Subcutaneous abdominal adipose tissue (tissue), 5 donors: ENCODE measurements at regions not wholly inside any gene's neighbourhood (a gene's known extent, or its start where the extent isn't known, plus 50 kb on each side); places are given as distances from the start of the nearest gene placed in this dataset.

Experiments
- H3K27ac ChIP-seq: one replicate; pipeline ENCODE4 v1.7.0; 2013; ENCODE audit warnings: low read depth, mild to moderate bottlenecking, inconsistent platforms, low read length, moderate library complexity
- H3K27me3 ChIP-seq, 5 donors: one replicate each; pipeline ENCODE4 v1.7.0; 2013; ENCODE audit warnings: low read length in 5 of 5, inconsistent platforms in 1 of 5; ENCODE audit not compliant: control insufficient read depth in 5 of 5, insufficient read depth in 4 of 5
- H3K36me3 ChIP-seq, 5 donors: one replicate each; pipeline ENCODE4 v1.7.0; 2013; ENCODE audit warnings: low read length in 5 of 5; ENCODE audit not compliant: control insufficient read depth in 5 of 5, insufficient read depth in 5 of 5
- H3K4me1 ChIP-seq, 5 donors: one replicate each; pipeline ENCODE4 v1.7.0; 2013; ENCODE audit warnings: low read length in 5 of 5, mild to moderate bottlenecking in 3 of 5, moderate library complexity in 1 of 5; ENCODE audit not compliant: control insufficient read depth in 5 of 5, insufficient read depth in 5 of 5
- H3K4me3 ChIP-seq, 5 donors: one replicate each; pipeline ENCODE4 v1.7.0; 2013; ENCODE audit warnings: low read length in 5 of 5, low read depth in 1 of 5
- H3K9ac ChIP-seq, 5 donors: one replicate each; pipeline ENCODE4 v1.7.0; 2013; ENCODE audit warnings: low read length in 5 of 5, mild to moderate bottlenecking in 4 of 5, moderate library complexity in 3 of 5
- H3K9me3 ChIP-seq, 5 donors: one replicate each; pipeline ENCODE4 v1.7.0; 2013; ENCODE audit warnings: low read length in 5 of 5; ENCODE audit not compliant: control insufficient read depth in 5 of 5
- donor health status: healthy.
- donor health status: healthy.
- donor health status: healthy.
- donor health status: healthy.
- donor health status: healthy.

DNA sequence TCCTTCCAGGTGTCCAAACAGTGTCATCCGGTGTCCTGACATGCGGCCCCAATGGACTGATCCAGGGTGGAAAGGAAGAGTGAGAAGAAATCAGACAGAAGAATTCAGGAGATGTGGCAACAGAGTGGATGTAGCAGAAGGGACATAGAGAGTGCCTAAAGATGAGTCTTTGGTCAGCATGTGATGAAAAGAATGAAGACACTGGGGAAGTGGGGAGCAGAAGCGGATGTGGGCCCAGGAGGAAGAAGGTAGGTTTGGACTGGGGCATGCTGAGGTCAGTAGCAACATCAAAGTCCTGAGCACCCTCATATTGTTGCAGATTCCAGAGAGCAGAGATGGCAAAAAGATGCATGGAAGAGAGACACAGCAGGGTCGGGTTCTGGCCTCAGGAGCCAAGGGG lies 71.8 kb upstream of the STEAP1B start:
- Histone ChIP-seq H3K9ac (no peak overlapping the region), H3K27me3 (no peaks in the 10 kb centered on the region), H3K4me3 (no peak overlapping the region), H3K4me1 (peaks cover 2 to 32% (median 22%) of the 10 kb centered on the region in 5 donors), H3K36me3 (no peaks in the 10 kb centered on the region), H3K9me3 (no peaks in the 10 kb centered on the region), H3K27ac (no peak overlapping the region)

DNA sequence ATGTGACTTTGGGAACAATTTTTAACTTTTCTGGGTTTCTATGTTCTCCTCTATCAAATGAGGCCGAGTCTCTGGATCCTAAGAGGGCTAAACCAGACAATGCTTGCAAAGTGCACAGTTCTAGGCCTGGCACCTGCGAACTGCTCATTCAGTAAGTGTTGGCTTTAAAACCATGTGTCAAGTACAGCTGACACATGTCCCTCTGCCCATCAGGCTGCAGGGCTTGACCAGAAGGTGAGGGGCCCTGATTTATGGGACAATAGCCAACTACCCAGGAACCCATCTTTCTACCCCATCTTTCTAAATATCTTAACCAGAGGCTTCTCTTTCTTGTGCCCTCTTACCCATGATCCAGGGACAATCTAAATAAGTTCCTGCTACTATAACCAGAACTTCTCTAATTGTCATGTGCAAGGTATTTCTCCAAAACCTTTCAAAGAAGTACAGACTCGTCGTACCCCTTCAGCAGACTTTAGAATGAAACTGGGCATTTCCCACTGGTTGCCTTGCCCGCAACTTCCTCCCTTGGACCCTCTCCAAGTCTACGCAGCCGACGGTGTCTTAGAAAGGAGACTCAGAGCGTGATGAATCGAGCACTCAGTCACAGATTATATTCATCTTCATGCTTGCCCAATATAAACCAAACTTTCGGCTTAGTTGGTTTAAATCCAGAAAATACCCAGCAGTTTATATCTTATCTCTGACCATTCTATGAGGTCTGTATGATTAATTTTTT lies 69.8 kb upstream of the STEAP1B start:
- H3K4me1 ChIP-seq = peaks cover 3 to 29% (median 18%) of the 10 kb centered on the region in 5 donors
- no peak overlapping the region for H3K4me3 ChIP-seq
- no peak overlapping the region for H3K9ac ChIP-seq
- no peak overlapping the region for H3K27ac ChIP-seq
- no peaks in the 10 kb centered on the region for H3K36me3 ChIP-seq
- no peaks in the 10 kb centered on the region for H3K27me3 ChIP-seq
- H3K9me3 ChIP-seq = no peaks in the 10 kb centered on the region

DNA sequence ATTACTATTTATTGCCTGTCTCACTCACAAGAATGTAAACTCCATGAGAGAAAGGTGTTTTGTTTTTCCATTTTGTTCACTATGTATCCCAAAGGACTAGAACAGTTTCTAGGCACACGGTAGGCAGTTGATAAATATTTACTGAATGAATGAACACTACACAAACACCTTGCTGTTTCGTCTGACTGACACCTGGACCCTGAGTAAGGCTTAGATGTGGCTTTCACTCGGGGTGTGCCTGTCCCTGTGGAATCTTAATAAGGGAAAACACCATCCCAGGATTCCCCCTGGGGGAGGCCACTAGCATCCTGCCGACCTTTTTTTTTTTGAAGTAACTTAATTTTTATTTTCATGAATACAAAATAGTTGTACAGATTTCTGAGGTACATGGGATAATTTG lies 66.6 kb upstream of the STEAP1B start:
- Histone ChIP-seq H3K4me3 (no peak overlapping the region), H3K27ac (no peak overlapping the region), H3K36me3 (no peaks in the 10 kb centered on the region), H3K4me1 (peaks cover 16 to 50% (median 45%) of the 10 kb centered on the region in 5 donors), H3K27me3 (peaks cover 0 to 4% (median 3%) of the 10 kb centered on the region in 5 donors), H3K9me3 (no peaks in the 10 kb centered on the region), H3K9ac (no peak overlapping the region)

DNA sequence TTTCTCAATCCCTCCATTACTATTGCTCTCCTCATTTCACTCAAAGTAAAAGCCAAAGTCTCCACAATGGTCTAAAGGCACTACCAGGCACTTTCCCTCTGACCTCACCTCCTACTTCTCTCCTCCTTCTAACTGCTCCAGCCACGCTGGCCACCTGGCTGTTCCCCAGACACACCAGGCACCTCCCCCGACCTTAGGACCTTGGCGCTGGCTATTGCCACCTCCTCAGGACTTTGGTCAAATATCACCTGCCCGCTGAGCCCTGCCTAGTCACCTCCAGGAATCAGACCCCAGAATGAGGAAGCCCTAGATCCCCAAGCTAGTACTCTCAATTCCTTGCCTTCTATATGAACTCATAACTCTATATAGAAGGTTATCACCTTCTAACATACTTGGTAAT lies 66.2 kb upstream of the STEAP1B start:
- Histone ChIP-seq H3K4me3 (no peak overlapping the region), H3K27me3 (peaks cover 0 to 4% (median 3%) of the 10 kb centered on the region in 5 donors), H3K9ac (no peak overlapping the region), H3K27ac (no peak overlapping the region), H3K36me3 (no peaks in the 10 kb centered on the region), H3K9me3 (no peaks in the 10 kb centered on the region), H3K4me1 (peaks cover 19 to 54% (median 49%) of the 10 kb centered on the region in 5 donors)

DNA sequence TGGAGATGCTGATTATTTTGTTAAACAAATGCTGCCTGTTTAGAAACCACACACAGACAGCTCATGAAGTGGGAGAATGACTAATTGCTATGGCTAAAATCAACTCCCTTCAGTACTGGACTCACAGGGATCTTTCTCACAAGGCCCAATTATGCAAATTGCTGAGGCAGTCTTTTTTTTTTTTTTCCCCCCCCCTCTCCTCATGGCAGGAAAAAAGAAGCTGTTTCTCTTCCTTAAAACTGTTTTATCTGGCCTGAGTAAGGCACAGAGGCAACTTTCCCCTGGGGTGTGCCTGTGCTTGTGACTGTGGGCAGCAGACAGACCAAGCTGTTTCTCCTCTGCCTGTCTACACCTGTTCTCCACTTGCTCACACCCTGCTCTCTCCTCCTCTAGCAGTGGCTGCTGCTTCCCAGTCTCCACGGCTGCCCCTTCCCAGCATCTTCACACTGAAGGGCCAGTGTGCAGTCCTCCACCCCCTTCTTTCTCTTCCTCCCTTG lies 65.4 kb upstream of the STEAP1B start:
- no peak overlapping the region for H3K27ac ChIP-seq
- peaks cover 19 to 61% (median 56%) of the 10 kb centered on the region in 5 donors for H3K4me1 ChIP-seq

DNA sequence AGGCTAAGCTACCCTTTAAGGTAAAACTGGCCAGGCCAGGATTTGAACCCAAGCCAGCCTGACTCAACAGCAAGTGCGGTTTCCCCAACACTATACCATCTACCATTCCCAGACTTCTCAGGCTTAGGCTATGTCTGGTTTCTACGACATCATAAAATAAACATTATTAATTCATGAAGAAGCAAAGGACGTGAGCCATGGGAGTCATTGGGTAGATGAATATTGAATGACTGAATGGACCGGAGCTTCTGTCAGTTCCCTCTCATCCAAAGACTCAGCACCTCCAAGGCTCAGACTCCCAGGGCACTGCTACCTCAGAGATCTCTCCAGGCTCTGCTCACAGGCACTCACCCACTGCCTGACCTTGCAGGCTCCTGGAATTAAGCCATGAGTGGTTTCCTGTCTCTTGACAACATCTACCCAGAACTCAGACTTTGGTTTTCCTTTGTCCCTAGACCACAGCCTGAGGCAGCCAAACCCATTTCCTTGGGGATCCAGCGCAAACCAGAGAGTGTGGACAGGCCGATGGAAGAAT lies 64.6 kb upstream of the STEAP1B start:
- Histone ChIP-seq H3K4me1 (peaks cover 19 to 62% (median 61%) of the 10 kb centered on the region in 5 donors), H3K4me3 (no peak overlapping the region), H3K9me3 (no peaks in the 10 kb centered on the region), H3K27me3 (peaks cover 0 to 4% (median 3%) of the 10 kb centered on the region in 5 donors), H3K9ac (peak overlapping the region in 2 of 5 donors; percentile 14 to 30), H3K27ac (no peak overlapping the region), H3K36me3 (no peaks in the 10 kb centered on the region)

More for the DNA sequence above, 65.4 kb upstream of the STEAP1B start:
- H3K27me3 ChIP-seq = peaks cover 0 to 4% (median 3%) of the 10 kb centered on the region in 5 donors
- peak overlapping the region in 1 of 5 donors; percentile 7 for H3K4me3 ChIP-seq
- H3K9ac ChIP-seq = peak overlapping the region in 2 of 5 donors; percentile 14 to 30
- no peaks in the 10 kb centered on the region for H3K9me3 ChIP-seq
- no peaks in the 10 kb centered on the region for H3K36me3 ChIP-seq

DNA sequence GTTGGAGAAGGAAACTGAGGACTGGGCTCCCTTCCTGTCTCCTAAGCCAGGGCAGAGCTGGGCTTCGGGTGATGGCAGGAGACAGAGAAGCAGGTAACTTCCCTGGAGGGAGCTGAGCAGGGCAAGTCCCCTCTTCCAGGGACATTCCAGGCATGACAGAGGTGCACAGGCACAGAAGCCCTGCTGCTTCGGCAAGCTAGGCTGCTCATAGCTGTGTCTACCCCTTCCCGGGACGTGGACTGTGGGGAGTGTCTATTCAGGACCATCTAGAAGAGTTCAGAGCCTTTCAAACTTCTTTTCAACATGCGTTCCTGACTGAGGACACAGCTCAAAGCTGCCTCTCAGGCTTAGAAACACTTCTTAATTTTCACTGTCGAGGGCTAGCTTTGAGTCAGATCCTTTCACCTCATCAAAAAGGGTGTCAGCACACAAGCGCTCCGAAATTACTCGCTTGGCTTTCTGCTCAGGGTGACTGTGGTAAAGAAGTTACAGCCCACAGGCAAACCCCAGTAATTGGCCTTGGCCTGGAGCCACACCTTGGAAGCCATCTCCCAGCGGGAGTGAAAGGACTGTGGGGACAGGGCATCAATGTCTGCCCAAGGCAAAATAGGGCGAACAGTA lies 63.7 kb upstream of the STEAP1B start:
- Histone ChIP-seq H3K4me3 (peak overlapping the region in 3 of 5 donors; percentile 19 to 44 (median 44)), H3K4me1 (peaks cover 19 to 61% (median 59%) of the 10 kb centered on the region in 5 donors), H3K27me3 (peaks cover 0 to 4% (median 3%) of the 10 kb centered on the region in 5 donors), H3K36me3 (no peaks in the 10 kb centered on the region), H3K27ac (peak overlapping the region; percentile 15), H3K9me3 (no peaks in the 10 kb centered on the region), H3K9ac (peak overlapping the region in 3 of 5 donors; percentile 5 to 44 (median 19))

DNA sequence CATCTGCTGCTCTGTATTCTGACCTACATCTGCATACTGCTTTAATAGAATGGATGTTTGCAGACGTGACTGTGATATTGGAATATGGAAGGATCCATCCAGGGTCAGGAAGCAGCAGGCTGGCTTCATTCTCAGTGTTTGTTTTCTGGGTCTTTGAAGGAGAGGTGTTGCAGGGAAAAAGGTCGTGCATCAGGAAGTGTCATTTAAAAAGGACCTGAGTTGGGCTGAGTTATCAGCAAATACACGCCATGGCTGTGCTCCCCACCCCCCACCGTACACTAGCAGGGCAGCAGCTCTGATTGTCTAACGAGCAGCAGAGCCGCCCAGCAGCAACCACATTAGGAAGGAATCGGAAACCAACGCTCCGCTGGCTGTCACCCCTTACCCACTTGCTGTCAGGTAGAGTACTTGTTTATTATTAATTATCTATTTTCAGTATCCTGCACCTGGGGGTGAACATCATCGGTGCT lies 63.1 kb upstream of the STEAP1B start:
- Histone ChIP-seq H3K4me1 (peaks cover 19 to 61% (median 59%) of the 10 kb centered on the region in 5 donors), H3K9ac (peak overlapping the region in 3 of 5 donors; percentile 5 to 44 (median 19)), H3K36me3 (no peaks in the 10 kb centered on the region), H3K27me3 (peaks cover 0 to 4% (median 3%) of the 10 kb centered on the region in 5 donors), H3K4me3 (peak overlapping the region in 4 of 5 donors; percentile 19 to 44 (median 40)), H3K9me3 (no peaks in the 10 kb centered on the region), H3K27ac (peak overlapping the region; percentile 15)

DNA sequence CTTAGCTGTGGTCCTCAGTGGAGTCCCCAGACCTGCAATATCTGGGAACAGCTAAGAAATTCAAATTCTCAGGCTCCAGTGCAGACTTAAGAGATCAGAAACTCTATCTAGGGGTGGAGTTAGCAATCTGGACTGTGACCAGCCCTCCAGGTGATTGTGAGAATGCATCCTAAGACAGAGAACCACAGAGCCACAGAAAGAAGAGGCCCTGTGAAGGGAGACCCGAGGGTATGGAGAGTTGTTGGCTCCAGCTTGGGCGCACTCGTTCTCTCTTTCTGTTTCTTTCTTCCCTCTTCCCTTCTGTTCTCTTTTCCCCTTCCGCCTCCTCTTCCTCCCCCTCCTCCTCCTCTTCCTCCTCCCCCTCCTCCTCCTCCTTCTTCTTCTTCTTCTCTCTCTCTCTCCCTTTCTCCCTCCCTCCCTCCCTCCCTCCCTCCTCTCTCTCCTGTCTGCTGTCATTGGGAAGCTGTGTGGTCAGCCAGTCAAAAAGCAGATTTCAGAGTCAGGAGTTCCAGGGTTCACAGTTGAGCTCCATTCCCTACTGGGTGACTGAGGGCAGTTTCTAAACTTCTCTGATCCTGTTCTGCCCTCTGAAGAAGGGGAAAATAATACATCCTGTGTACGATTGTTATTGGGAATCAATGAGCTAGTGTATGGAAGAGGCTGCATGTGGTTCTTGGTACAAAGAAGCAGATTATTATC lies 62.1 kb upstream of the STEAP1B start:
- Histone ChIP-seq H3K9me3 (no peaks in the 10 kb centered on the region), H3K4me3 (no peak overlapping the region), H3K27ac (peak overlapping the region; percentile 68), H3K9ac (peak overlapping the region in 1 of 5 donors; percentile 41), H3K36me3 (no peaks in the 10 kb centered on the region), H3K4me1 (peaks cover 19 to 61% (median 59%) of the 10 kb centered on the region in 5 donors), H3K27me3 (peaks cover 0 to 4% (median 3%) of the 10 kb centered on the region in 5 donors)
